ENCODE measurements at regions not wholly inside any gene's neighbourhood (a gene's known extent, or its start where the extent isn't known, plus 50 kb on each side); places are given as distances from the start of the nearest gene placed in this dataset.
"Not testable (repeated sequence)": the region's sequence is repeated elsewhere in the genome, so short reads cannot be mapped to it uniquely, and the experiment has no call there.

GRCh38 chr16:64077242-64077641 is 1044.6 kb downstream of the CDH11 start:
- no peak overlapping the region for H3K27ac ChIP-seq (replicated peaks)
- TF ChIP-seq SPI1 (IDR thresholded peaks at IDR 0.05; ENCODE audit: borderline replicate concordance, low read depth) (no peak), POLR2AphosphoS5 (IDR thresholded peaks at IDR 0.05; ENCODE audit: low read depth) (no peak), CTCF (IDR thresholded peaks at IDR 0.05; ENCODE audit: insufficient read depth, low read length) (no peak), GABPA (IDR thresholded peaks at IDR 0.05; ENCODE audit: low read depth) (no peak), REST (IDR thresholded peaks at IDR 0.05; ENCODE audit: insufficient replicate concordance, low read depth) (no peak)
- no peak overlapping the region for H3K4me3 ChIP-seq (replicated peaks; ENCODE audit: insufficient read depth, low read length)

GRCh38 chr16:64074706-64075105 is 1047.2 kb downstream of the CDH11 start:
- no peak for TF ChIP-seq REST (IDR thresholded peaks at IDR 0.05; ENCODE audit: insufficient replicate concordance, low read depth)
- no peak for TF ChIP-seq CTCF (IDR thresholded peaks at IDR 0.05; ENCODE audit: insufficient read depth, low read length)
- TF ChIP-seq GABPA (IDR thresholded peaks at IDR 0.05; ENCODE audit: low read depth), result no peak
- TF ChIP-seq SPI1 (IDR thresholded peaks at IDR 0.05; ENCODE audit: borderline replicate concordance, low read depth), result no peak
- no peak for TF ChIP-seq POLR2AphosphoS5 (IDR thresholded peaks at IDR 0.05; ENCODE audit: low read depth)
- H3K4me3 ChIP-seq (replicated peaks; ENCODE audit: insufficient read depth, low read length), result no peak overlapping the region
- no peak for DNase-seq (ENCODE audit: low read depth in 1 of 2, low spot score in 1 of 2)
- no peaks in the 10 kb centered on the region for H3K27me3 ChIP-seq (ENCODE audit: insufficient read depth, poor library complexity, severe bottlenecking)
- H3K27ac ChIP-seq (replicated peaks), result no peak overlapping the region

More at GRCh38 chr16:64077242-64077641, 1044.6 kb downstream of the CDH11 start:
- DNase-seq (ENCODE audit: low read depth in 1 of 2, low spot score in 1 of 2), result no peak
- no peaks in the 10 kb centered on the region for H3K27me3 ChIP-seq (ENCODE audit: insufficient read depth, poor library complexity, severe bottlenecking)

- not testable (repeated sequence) for DNase-seq (ENCODE audit: low read depth in 1 of 2, low spot score in 1 of 2); H3K27me3 ChIP-seq (ENCODE audit: insufficient read depth, poor library complexity, severe bottlenecking); H3K4me3 ChIP-seq (replicated peaks; ENCODE audit: insufficient read depth, low read length); H3K27ac ChIP-seq (replicated peaks)
Observed at GRCh38 chr16:64072131-64072730, 1049.6 kb downstream of the CDH11 start.

GRCh38 chr16:64065523-64065922 is 1056.3 kb downstream of the CDH11 start:
- no peak for TF ChIP-seq POLR2AphosphoS5 (IDR thresholded peaks at IDR 0.05; ENCODE audit: low read depth)
- no peak for TF ChIP-seq CTCF (IDR thresholded peaks at IDR 0.05; ENCODE audit: insufficient read depth, low read length)
- no peak for TF ChIP-seq SPI1 (IDR thresholded peaks at IDR 0.05; ENCODE audit: borderline replicate concordance, low read depth)
- no peak for TF ChIP-seq GABPA (IDR thresholded peaks at IDR 0.05; ENCODE audit: low read depth)
- TF ChIP-seq REST (IDR thresholded peaks at IDR 0.05; ENCODE audit: insufficient replicate concordance, low read depth), result no peak
- Histone ChIP-seq H3K4me3 (replicated peaks; ENCODE audit: insufficient read depth, low read length) (no peak overlapping the region), H3K27ac (replicated peaks) (no peak overlapping the region), H3K27me3 (ENCODE audit: insufficient read depth, poor library complexity, severe bottlenecking) (no peaks in the 10 kb centered on the region)
- DNase-seq (ENCODE audit: low read depth in 1 of 2, low spot score in 1 of 2), result no peak

All from HL-60 (cell line).